SK-N-SH (cell line): ENCODE measurements at regions not wholly inside any gene's neighbourhood (a gene's known extent, or its start where the extent isn't known, plus 50 kb on each side); places are given as distances from the start of the nearest gene placed in this dataset.

ENCODE experiments used
- CTCF ChIA-PET: fragments of 300-600, 350-600 bp; formaldehyde crosslinking; extraction: SDS; loops from one replicate; lab custom pipeline; 2021; lab: Yijun Ruan, JAX
- POLR2A ChIA-PET: fragments of 350-600 bp; sonication (Branson Sonifier 250); formaldehyde crosslinking; extraction: SDS; loops from one replicate; lab custom pipeline; 2020; ENCODE audit warnings: antibody characterized with exemption, inconsistent platforms; lab: Yijun Ruan, JAX
- DNase-seq: peaks from one replicate; pipeline ENCODE4 v3.0.0; 2012
- H2AFZ ChIP-seq: fragments of 200-600 bp; sonication (generic); 2 replicates; pipeline ENCODE4 v1.8.1; 2016; ENCODE audit warnings: antibody characterized with exemption, mild to moderate bottlenecking, low read depth
- H3F3A ChIP-seq: fragments of 200-600 bp; sonication (generic); replicated peaks from 2 replicates; pipeline ENCODE3; 2016; ENCODE audit warnings: antibody characterized with exemption, mild to moderate bottlenecking; ENCODE audit not compliant: insufficient read depth
- H3K27ac ChIP-seq, 2 experiments: fragments of 200-500 bp in 1 of 2; fragments of 200-600 bp in 1 of 2; sonication (Bioruptor generic) in 1 of 2; sonication (generic), shearing (Covaris generic) in 1 of 2; 2 replicates each; pipeline versions ENCODE4 v1.5.1 to v1.6.1; 2014 to 2016; ENCODE audit warnings: low read depth in 2 of 2, inconsistent platforms in 1 of 2, low read length in 1 of 2, mild to moderate bottlenecking in 1 of 2, mixed read lengths in 1 of 2
- H3K27me3 ChIP-seq: fragments of 200-600 bp; sonication (generic), shearing (Covaris generic); 2 replicates; pipeline ENCODE4 v1.6.1; 2016; ENCODE audit warnings: mixed run types; ENCODE audit not compliant: insufficient read depth
- H3K36me3 ChIP-seq, 2 experiments: fragments of 200-500 bp in 1 of 2; fragments of 200-600 bp in 1 of 2; sonication (Bioruptor generic) in 1 of 2; sonication (generic) in 1 of 2; replicated peaks in 1 of 2; 2 replicates each; pipeline versions ENCODE3 to v1.5.1; 2014 to 2016; ENCODE audit warnings: low read length in 1 of 2, mild to moderate bottlenecking in 1 of 2; ENCODE audit not compliant: insufficient read depth in 2 of 2, control insufficient read depth in 1 of 2
- H3K4me1 ChIP-seq, 2 experiments: fragments of 200-500 bp in 1 of 2; fragments of 200-600 bp in 1 of 2; sonication (Bioruptor generic) in 1 of 2; sonication (generic), shearing (Covaris generic) in 1 of 2; 2 replicates each; pipeline versions ENCODE4 v1.5.1 to v1.6.1; 2014 to 2016; ENCODE audit warnings: low read depth in 1 of 2, low read length in 1 of 2, mixed run types in 1 of 2; ENCODE audit not compliant: insufficient read depth in 2 of 2, control insufficient read depth in 1 of 2
- H3K4me2 ChIP-seq: fragments of 200-600 bp; sonication (generic), shearing (Covaris generic); 2 replicates; pipeline ENCODE4 v1.6.1; 2017; ENCODE audit warnings: mixed run types
- H3K4me3 ChIP-seq, 2 experiments: fragments of 200-500 bp in 1 of 2; fragments of 200-600 bp in 1 of 2; sonication (Bioruptor generic) in 1 of 2; sonication (generic), shearing (Covaris generic) in 1 of 2; 2 replicates each; pipeline versions ENCODE4 v1.5.1 to v1.8.1; 2014 to 2016; ENCODE audit warnings: low read depth in 2 of 2, inconsistent platforms in 1 of 2, low read length in 1 of 2, mild to moderate bottlenecking in 1 of 2, mixed read lengths in 1 of 2, moderate library complexity in 1 of 2
- H3K79me2 ChIP-seq: fragments of 200-600 bp; sonication (generic); 2 replicates; pipeline ENCODE4 v1.8.1; 2017; ENCODE audit warnings: mild to moderate bottlenecking; ENCODE audit not compliant: insufficient read depth
- H3K9ac ChIP-seq: fragments of 200-600 bp; sonication (generic); 2 replicates; pipeline ENCODE4 v1.6.1; 2017; ENCODE audit warnings: mixed run types
- H3K9me2 ChIP-seq: fragments of 200-600 bp; sonication (generic); 2 replicates; pipeline ENCODE4 v1.6.1; 2017; ENCODE audit warnings: mixed run types
- H3K9me3 ChIP-seq: fragments of 200-600 bp; sonication (generic); 2 replicates; pipeline ENCODE4 v1.6.1; 2017; ENCODE audit warnings: mixed run types, mild to moderate bottlenecking, moderate library complexity
- H4K20me1 ChIP-seq: fragments of 200-600 bp; sonication (generic); 2 replicates; pipeline ENCODE4 v1.6.1; 2017; ENCODE audit warnings: mild to moderate bottlenecking, mixed run types; ENCODE audit not compliant: insufficient read depth
- CHD2 ChIP-seq: fragments of 150-350 bp; IDR thresholded peaks from 2 replicates; pipeline ENCODE4 v1.6.1; 2018; ENCODE audit warnings: low read length; ENCODE audit not compliant: partially characterized antibody
- EP300 ChIP-seq, 2 experiments: IDR thresholded peaks; 2 replicates each; pipeline versions ENCODE4 v1.4.0 to v1.6.1; 2012; ENCODE audit warnings: borderline replicate concordance in 1 of 2, low read depth in 1 of 2, low read length in 1 of 2
- EZH2phosphoT487 ChIP-seq: fragments of 200-600 bp; sonication (generic); IDR thresholded peaks from 2 replicates; pipeline ENCODE4 v1.6.1; 2017; ENCODE audit warnings: low read depth, mixed run types, mild to moderate bottlenecking, antibody characterized with exemption, moderate library complexity, borderline replicate concordance
- FOSL2 ChIP-seq: IDR thresholded peaks from 2 replicates; pipeline ENCODE4 v1.4.0; 2012; ENCODE audit warnings: low read depth, mild to moderate bottlenecking, moderate library complexity, borderline replicate concordance
- FOXJ3 ChIP-seq: sonication (generic); formaldehyde crosslinking; IDR thresholded peaks from 2 replicates; pipeline ENCODE4 v1.5.1; 2020; ENCODE audit warnings: mild to moderate bottlenecking, missing genetic modification reagents
- FOXM1 ChIP-seq: IDR thresholded peaks from 2 replicates; pipeline ENCODE4 v1.4.0; 2012; ENCODE audit warnings: low read depth, mild to moderate bottlenecking
- IRF3 ChIP-seq: fragments of 150-350 bp; IDR thresholded peaks from 2 replicates; pipeline ENCODE4 v1.6.1; 2016; ENCODE audit warnings: mild to moderate bottlenecking, low read depth, low read length
- JUND ChIP-seq: IDR thresholded peaks from 2 replicates; pipeline ENCODE4 v1.4.0; 2012
- MXI1 ChIP-seq: IDR thresholded peaks from 2 replicates; pipeline ENCODE4 v1.6.1; 2012; ENCODE audit warnings: mild to moderate bottlenecking, low read depth, low read length, improper control_type of control experiment
- NFIC ChIP-seq: IDR thresholded peaks from 2 replicates; pipeline ENCODE4 v1.4.0; 2012; ENCODE audit warnings: borderline replicate concordance
- POLR2AphosphoS5 ChIP-seq: IDR thresholded peaks from 2 replicates; pipeline ENCODE4 v1.6.1; 2012; ENCODE audit warnings: low read depth, low read length
- RAD21 ChIP-seq: IDR thresholded peaks from 2 replicates; pipeline ENCODE4 v1.6.1; 2012; ENCODE audit warnings: mild to moderate bottlenecking, low read length
- RFX5 ChIP-seq: IDR thresholded peaks from 2 replicates; pipeline ENCODE4 v1.6.1; 2012; ENCODE audit warnings: mild to moderate bottlenecking, improper control_type of control experiment, low read length
- SMC3 ChIP-seq: IDR thresholded peaks from 2 replicates; pipeline ENCODE4 v1.6.1; 2012; ENCODE audit warnings: low read depth, low read length, improper control_type of control experiment
- TAF1 ChIP-seq: IDR thresholded peaks from 2 replicates; pipeline ENCODE4 v1.6.1; 2012; ENCODE audit warnings: low read depth, mild to moderate bottlenecking, low read length, moderate library complexity, borderline replicate concordance
- TCF12 ChIP-seq: IDR thresholded peaks from 2 replicates; pipeline ENCODE4 v1.4.0; 2012
- TEAD4 ChIP-seq: IDR thresholded peaks from 2 replicates; pipeline ENCODE4 v1.4.0; 2012; ENCODE audit warnings: mild to moderate bottlenecking, borderline replicate concordance; ENCODE audit not compliant: insufficient read depth
- USF1 ChIP-seq: IDR thresholded peaks from 2 replicates; pipeline ENCODE4 v1.4.0; 2012; ENCODE audit warnings: low read depth, borderline replicate concordance
- YY1 ChIP-seq: IDR thresholded peaks from 2 replicates; pipeline ENCODE4 v1.4.0; 2012; ENCODE audit warnings: low read depth, mild to moderate bottlenecking
- WGBS: methylation state at CpG from one replicate; pipeline ENCODE4 v1.1.6; 2017; ENCODE audit warnings: low lambda C conversion rate; 5-methylcytosine and 5-hydroxymethylcytosine counted together
- TF ChIP-seq, protein P1 (sequence below): fragments of 200-600 bp; sonication (generic); IDR thresholded peaks from 2 replicates; pipeline ENCODE4 v1.6.1; 2017; ENCODE audit warnings: antibody characterized with exemption, mild to moderate bottlenecking, moderate library complexity
- TF ChIP-seq, protein P2 (sequence below): IDR thresholded peaks from 2 replicates; pipeline ENCODE4 v1.4.0; 2012; ENCODE audit warnings: low read depth

DNA sequence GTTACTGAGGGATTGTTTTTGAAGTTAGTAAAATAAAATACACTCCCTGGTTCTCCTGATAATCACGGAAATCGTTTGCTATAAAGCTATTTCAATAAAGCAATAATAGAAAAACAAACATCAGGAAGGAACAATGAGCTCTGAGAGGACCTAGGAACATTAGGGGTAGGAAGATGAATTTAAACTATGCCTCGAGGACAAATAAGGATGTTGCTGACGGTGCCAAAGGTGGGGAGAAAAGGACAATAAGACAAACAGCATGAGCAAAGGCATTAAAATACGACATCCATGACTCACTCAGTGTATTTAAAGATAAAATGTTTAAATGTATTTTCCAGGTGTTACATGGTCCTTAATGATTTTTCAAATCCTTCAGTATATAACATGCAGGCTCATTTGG, 110.3 kb downstream of the MTNR1A start:
- Histone ChIP-seq H3K27ac (no peak overlapping the region), H3K4me1 (no peaks in the 10 kb centered on the region; a peak in 1 of 4 replicates), H4K20me1 (no peaks in the 10 kb centered on the region), H3K36me3 (no peaks in the 10 kb centered on the region), H3K27me3 (no peaks in the 10 kb centered on the region), H2AFZ (no peak overlapping the region), H3K4me2 (no peak overlapping the region), H3K9me2 (no peaks in the 10 kb centered on the region), H3K9ac (no peak overlapping the region), H3K4me3 (no peak overlapping the region), H3F3A (no peaks in the 10 kb centered on the region), H3K79me2 (no peaks in the 10 kb centered on the region), H3K9me3 (no peaks in the 10 kb centered on the region; the same call in none of the 2 replicates)
- POLR2A ChIA-PET = no interaction called here
- CTCF ChIA-PET = no interaction called here
- no peak for TF ChIP-seq MXI1
- TF ChIP-seq CHD2 = no peak
- no peak for TF ChIP-seq RAD21
- TF ChIP-seq FOXJ3 (CRISPR knock-in tag) = no peak
- no peak for TF ChIP-seq EP300 (IDR thresholded peaks at IDR 0.05; ENCODE audit: borderline replicate concordance in 1 of 2, low read depth in 1 of 2, low read length in 1 of 2)
- TF ChIP-seq TCF12 = no peak
- no peak for TF ChIP-seq FOSL2
- TF ChIP-seq POLR2AphosphoS5 = no peak
- no peak for TF ChIP-seq TEAD4
- TF ChIP-seq SMC3 = no peak
- no peak for TF ChIP-seq YY1
- no peak for TF ChIP-seq TAF1
- TF ChIP-seq, protein P1, sequence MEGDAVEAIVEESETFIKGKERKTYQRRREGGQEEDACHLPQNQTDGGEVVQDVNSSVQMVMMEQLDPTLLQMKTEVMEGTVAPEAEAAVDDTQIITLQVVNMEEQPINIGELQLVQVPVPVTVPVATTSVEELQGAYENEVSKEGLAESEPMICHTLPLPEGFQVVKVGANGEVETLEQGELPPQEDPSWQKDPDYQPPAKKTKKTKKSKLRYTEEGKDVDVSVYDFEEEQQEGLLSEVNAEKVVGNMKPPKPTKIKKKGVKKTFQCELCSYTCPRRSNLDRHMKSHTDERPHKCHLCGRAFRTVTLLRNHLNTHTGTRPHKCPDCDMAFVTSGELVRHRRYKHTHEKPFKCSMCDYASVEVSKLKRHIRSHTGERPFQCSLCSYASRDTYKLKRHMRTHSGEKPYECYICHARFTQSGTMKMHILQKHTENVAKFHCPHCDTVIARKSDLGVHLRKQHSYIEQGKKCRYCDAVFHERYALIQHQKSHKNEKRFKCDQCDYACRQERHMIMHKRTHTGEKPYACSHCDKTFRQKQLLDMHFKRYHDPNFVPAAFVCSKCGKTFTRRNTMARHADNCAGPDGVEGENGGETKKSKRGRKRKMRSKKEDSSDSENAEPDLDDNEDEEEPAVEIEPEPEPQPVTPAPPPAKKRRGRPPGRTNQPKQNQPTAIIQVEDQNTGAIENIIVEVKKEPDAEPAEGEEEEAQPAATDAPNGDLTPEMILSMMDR = no peak
- TF ChIP-seq NFIC = no peak
- TF ChIP-seq IRF3 = no peak
- no peak for TF ChIP-seq EZH2phosphoT487
- 2% methylated on average over 5 of the region's 5 CpGs for WGBS
- no peak for DNase-seq

DNA sequence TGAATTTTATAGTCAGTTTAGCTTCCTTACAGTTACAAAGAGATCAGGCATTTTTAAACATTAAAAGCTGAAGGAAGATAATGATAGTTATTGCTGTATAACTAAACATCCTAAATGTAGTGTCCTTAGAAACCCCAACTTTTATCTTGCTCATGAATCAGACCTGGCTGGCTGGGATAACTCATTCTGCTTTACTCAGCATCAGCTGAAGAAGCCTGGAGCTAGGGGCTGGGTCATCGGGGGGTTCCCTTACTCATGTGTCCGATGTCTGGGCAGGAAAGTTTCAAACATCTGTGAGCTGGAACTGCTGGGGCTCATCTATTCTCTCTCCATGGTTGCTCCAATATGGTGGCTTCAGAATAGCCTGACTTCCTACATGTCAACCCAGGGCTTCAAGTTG, 113.9 kb downstream of the MTNR1A start:
- POLR2A ChIA-PET = no interaction called here
- no peak overlapping the region for H3K4me3 ChIP-seq
- no peak overlapping the region for H2AFZ ChIP-seq
- no peaks in the 10 kb centered on the region for H3F3A ChIP-seq
- H3K9ac ChIP-seq = no peak overlapping the region
- no peaks in the 10 kb centered on the region for H3K36me3 ChIP-seq
- H3K4me2 ChIP-seq = no peak overlapping the region
- H3K9me2 ChIP-seq = no peaks in the 10 kb centered on the region
- CTCF ChIA-PET = no interaction called here
- H3K27ac ChIP-seq = no peak overlapping the region
- no peaks in the 10 kb centered on the region; a peak in 1 of 4 replicates for H3K4me1 ChIP-seq
- 23% methylated on average over 2 of the region's 2 CpGs for WGBS
- no peaks in the 10 kb centered on the region; the same call in none of the 2 replicates for H3K9me3 ChIP-seq
- H4K20me1 ChIP-seq = no peaks in the 10 kb centered on the region
- no peaks in the 10 kb centered on the region for H3K79me2 ChIP-seq
- H3K27me3 ChIP-seq = no peaks in the 10 kb centered on the region
- no peak for DNase-seq
- no peak for TF ChIP-seq RFX5
- TF ChIP-seq, protein P2, sequence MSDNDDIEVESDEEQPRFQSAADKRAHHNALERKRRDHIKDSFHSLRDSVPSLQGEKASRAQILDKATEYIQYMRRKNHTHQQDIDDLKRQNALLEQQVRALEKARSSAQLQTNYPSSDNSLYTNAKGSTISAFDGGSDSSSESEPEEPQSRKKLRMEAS = no peak
- no peak for TF ChIP-seq USF1
- no peak for TF ChIP-seq FOXM1
- no peak for TF ChIP-seq IRF3
- TF ChIP-seq JUND = no peak
- TF ChIP-seq EP300 (IDR thresholded peaks at IDR 0.05; ENCODE audit: borderline replicate concordance in 1 of 2, low read depth in 1 of 2, low read length in 1 of 2) = no peak
